ENCODE measurements at regions not wholly inside any gene's neighbourhood (a gene's known extent, or its start where the extent isn't known, plus 50 kb on each side); places are given as distances from the start of the nearest gene placed in this dataset.

DNA sequence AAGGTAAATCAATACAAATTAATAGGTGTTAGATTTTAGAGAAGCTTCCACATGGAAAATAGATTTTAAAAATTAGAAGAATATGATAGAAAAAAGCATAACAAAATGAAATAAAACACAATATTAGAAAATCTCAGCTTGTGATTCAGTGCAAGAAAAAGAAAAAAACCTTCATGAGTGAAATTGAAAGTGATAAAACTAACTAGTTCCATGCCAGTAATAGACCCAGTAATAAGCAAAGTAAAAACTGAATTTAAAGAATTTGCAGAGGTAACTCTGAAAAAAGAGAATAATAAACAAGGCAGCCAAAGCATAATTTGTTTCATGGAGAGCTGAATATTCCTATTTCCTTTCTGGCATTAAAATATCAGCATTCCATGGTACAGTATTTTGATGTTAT lies 174.3 kb upstream of the TENM3 start:
- H3K4me3 Mint-ChIP-seq = no peak overlapping the region
- H3K27me3 Mint-ChIP-seq = no peaks in the 10 kb centered on the region
- no peaks in the 10 kb centered on the region for H3K4me1 Mint-ChIP-seq (ENCODE audit: low read depth in 2 of 2)
- no peak overlapping the region for H3K27ac Mint-ChIP-seq
- ATAC-seq (replicated peaks) (no peak), DNase-seq (no peak)
- peaks cover 0 to 7% of the 10 kb centered on the region in 2 donors for H3K9me3 Mint-ChIP-seq
- H3K36me3 Mint-ChIP-seq (ENCODE audit: insufficient read depth) = no peaks in the 10 kb centered on the region

DNA sequence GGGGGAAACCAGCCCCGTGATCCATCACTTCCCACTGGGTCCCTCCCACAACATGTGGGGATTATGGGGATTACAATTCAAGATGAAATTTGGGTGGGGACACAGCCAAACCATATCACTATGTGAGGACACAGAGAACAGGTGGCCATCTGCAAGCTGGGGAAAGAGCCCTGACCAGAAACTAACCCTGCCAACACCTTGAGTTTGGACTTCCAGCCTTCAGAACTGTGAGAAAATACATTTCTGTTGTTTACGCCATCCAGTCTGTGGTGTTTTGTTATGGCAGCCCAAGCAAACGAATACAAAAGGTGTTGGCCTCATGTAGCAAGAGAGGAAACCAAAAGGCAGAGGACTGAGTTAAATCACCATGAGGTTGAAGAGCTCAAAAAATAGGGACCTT lies 169.9 kb upstream of the TENM3 start:
- Mint-ChIP-seq H3K36me3 (ENCODE audit: insufficient read depth) (no peaks in the 10 kb centered on the region), H3K27me3 (no peaks in the 10 kb centered on the region), H3K4me1 (ENCODE audit: low read depth in 2 of 2) (no peaks in the 10 kb centered on the region), H3K27ac (no peak overlapping the region), H3K9me3 (peaks cover 0 to 11% of the 10 kb centered on the region in 2 donors), H3K4me3 (no peak overlapping the region)
- no peak for DNase-seq
- ATAC-seq (replicated peaks) = no peak

DNA sequence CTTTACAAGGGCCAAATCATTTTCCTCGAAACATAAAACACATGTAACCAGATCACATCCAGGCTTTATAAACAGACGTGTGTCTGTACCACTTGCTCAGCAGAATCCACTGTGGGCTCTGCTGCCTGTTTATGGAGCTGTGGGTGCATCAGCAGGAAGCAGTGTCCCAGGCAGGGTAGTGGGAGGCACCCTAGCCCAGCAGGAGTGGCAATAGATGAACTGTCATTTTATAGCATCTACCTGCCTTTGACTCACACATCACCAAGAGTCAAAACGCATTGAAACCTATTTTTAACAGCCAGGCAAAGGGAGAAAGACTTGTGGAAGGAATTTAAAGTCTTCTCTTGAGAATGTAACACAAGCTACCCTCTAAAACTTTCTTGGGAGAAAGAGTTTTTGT lies 169.1 kb upstream of the TENM3 start:
- Mint-ChIP-seq H3K9me3 (peaks cover 0 to 11% of the 10 kb centered on the region in 2 donors), H3K4me1 (ENCODE audit: low read depth in 2 of 2) (no peaks in the 10 kb centered on the region), H3K4me3 (no peak overlapping the region), H3K27ac (no peak overlapping the region), H3K36me3 (ENCODE audit: insufficient read depth) (no peaks in the 10 kb centered on the region), H3K27me3 (no peaks in the 10 kb centered on the region)
- ATAC-seq (replicated peaks) (no peak), DNase-seq (no peak)

DNA sequence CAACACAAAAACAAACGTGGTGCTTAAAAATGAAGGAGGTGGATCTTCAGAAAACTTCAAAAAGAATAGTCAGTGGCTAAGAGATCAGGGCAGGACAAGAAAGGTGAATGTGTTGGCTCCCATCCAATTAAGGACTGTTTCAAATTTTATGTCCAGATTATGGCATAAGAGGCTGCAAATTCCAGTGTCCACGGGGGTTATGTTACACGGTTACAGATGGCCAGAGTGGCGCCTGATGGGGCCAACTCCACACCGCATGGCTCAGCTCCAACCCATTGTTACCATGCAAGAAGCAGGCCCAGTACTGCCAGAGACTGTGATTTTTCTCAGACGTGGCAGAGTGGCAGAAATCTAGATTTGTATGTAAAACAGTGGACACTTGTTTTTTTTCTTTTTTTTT lies 168.4 kb upstream of the TENM3 start:
- DNase-seq (no peak), ATAC-seq (replicated peaks) (no peak)
- H3K9me3 Mint-ChIP-seq = peaks cover 0 to 9% of the 10 kb centered on the region in 2 donors
- no peak overlapping the region for H3K27ac Mint-ChIP-seq
- no peaks in the 10 kb centered on the region for H3K4me1 Mint-ChIP-seq (ENCODE audit: low read depth in 2 of 2)
- no peaks in the 10 kb centered on the region for H3K27me3 Mint-ChIP-seq
- no peaks in the 10 kb centered on the region for H3K36me3 Mint-ChIP-seq (ENCODE audit: insufficient read depth)
- no peak overlapping the region for H3K4me3 Mint-ChIP-seq

DNA sequence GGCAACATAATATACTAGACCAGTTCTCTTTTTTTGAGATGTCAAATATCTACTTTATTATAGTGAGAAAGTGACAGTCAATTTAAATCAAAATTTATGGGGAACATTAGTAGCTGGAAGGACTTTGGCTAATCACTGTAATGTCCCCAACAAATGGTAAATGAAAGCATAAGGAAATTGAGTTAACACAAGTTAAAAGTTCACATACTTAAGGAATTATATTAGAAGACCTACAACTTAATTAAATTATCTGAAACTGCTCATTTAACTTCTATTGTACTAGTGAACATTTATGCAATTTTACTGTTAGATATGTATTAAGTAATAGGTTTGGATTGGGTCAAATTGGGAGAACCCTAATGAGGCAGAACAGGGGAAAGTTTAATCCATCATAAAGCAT lies 160.3 kb upstream of the TENM3 start:
- Mint-ChIP-seq H3K9me3 (no peaks in the 10 kb centered on the region), H3K27ac (no peak overlapping the region), H3K36me3 (ENCODE audit: insufficient read depth) (no peaks in the 10 kb centered on the region), H3K4me1 (ENCODE audit: low read depth in 2 of 2) (no peaks in the 10 kb centered on the region), H3K4me3 (no peak overlapping the region), H3K27me3 (no peaks in the 10 kb centered on the region)
- ATAC-seq (replicated peaks) (no peak), DNase-seq (no peak)

DNA sequence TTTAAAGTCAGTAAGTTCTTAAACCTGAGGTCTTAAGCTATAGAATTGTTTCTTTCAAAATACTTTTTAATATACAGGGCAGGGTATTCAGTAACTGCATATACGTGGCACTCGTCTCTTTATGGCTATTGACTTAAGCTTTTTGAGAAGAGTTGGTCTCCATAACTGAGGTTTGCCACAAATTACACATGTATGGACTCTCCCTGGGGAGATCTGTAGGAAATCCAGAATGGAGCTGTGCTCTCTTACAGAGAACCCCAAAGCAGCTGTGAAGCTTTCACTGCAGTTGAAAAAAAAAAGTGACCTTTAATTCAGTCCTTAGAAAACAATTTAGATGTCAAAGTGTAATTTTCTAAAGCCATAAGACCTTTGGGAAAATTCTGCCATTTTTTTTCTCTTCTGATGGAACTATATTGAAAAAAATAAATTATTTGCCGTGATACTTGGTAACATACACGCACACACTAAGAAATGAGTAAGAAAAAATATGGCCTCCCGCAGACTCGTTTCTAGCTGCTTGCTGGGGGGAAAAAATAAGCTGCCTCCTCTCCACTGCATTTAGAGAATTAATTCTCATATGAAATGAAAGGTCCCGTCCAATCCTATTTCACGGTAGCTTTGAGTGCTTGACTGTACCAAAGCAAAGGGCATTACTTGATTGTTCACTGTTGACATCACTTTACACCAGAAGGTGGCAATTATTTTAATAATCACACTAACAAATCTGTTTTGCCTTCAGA lies 159.4 kb upstream of the TENM3 start:
- H3K9me3 Mint-ChIP-seq = no peaks in the 10 kb centered on the region
- H3K27ac Mint-ChIP-seq = no peak overlapping the region
- no peak overlapping the region for H3K4me3 Mint-ChIP-seq
- no peaks in the 10 kb centered on the region for H3K27me3 Mint-ChIP-seq
- H3K36me3 Mint-ChIP-seq (ENCODE audit: insufficient read depth) = no peaks in the 10 kb centered on the region
- ATAC-seq (replicated peaks) (no peak), DNase-seq (no peak)
- H3K4me1 Mint-ChIP-seq (ENCODE audit: low read depth in 2 of 2) = no peaks in the 10 kb centered on the region

DNA sequence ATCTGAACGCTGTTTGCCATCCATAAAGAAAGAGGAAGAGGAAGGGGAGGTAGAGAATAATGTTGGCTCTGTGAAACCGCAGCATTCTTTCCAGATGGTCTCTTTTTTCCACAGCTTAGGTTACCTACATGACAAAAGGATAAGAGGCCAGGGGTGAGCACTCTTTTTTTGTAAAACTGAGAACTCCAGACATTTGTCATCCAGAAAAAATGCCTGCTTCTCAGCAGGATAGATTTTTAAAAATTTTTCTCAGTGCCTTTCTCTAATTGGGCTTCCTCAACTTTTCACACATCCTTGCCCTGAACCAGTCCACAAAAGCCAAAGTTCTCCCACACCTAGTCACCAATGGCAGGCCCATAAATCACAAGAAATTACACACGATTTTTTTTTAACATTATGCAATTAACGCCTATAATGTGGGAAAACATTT lies 158.1 kb upstream of the TENM3 start:
- no peak for DNase-seq
- no peak for ATAC-seq (replicated peaks)
- Mint-ChIP-seq H3K4me3 (no peak overlapping the region), H3K27ac (no peak overlapping the region), H3K9me3 (no peaks in the 10 kb centered on the region), H3K36me3 (ENCODE audit: insufficient read depth) (no peaks in the 10 kb centered on the region), H3K4me1 (ENCODE audit: low read depth in 2 of 2) (no peaks in the 10 kb centered on the region), H3K27me3 (no peaks in the 10 kb centered on the region)

DNA sequence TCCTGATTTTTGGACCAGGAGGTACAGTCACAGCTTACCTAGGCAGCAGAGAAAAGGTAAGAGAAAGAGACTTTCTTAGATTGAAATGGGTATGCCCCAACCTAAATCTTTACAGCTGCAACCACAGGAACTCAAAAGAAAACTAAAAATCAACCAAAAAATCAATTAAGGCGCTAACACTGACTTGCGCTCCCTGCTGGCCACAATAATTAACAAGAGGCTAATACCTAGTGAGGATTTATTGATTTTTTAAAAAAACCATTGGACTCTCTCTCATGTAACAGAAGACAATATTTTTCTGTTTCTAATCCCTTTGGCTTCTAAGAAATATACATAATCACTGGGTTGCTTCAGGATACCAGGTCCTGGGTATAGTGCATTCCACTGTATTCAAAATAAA lies 153.9 kb upstream of the TENM3 start:
- Mint-ChIP-seq H3K4me1 (ENCODE audit: low read depth in 2 of 2) (no peaks in the 10 kb centered on the region), H3K9me3 (peaks cover 1 to 4% of the 10 kb centered on the region in 2 donors), H3K4me3 (no peak overlapping the region), H3K27me3 (no peaks in the 10 kb centered on the region), H3K36me3 (ENCODE audit: insufficient read depth) (no peaks in the 10 kb centered on the region), H3K27ac (no peak overlapping the region)
- ATAC-seq (replicated peaks) = no peak
- DNase-seq = no peak

DNA sequence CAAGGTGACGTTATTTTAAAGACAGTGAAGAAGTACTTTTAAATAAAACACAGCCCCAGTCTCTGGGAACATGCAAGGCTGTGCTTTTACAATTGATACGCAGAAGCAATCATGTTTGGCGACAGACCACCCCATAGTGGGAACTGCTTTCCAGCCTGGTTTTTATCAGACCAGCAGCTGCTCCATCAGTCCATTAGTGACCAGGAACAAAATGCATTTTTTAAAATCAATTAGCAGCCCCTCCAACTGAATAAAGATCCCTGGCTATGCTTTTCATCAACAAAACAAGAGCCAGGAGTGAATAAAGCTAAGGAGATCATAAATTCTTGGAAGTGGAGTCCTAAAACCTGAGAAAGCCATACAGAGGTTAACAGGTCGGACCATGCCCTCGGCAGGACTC lies 153.0 kb upstream of the TENM3 start:
- Mint-ChIP-seq H3K4me3 (no peak overlapping the region), H3K36me3 (ENCODE audit: insufficient read depth) (no peaks in the 10 kb centered on the region), H3K4me1 (ENCODE audit: low read depth in 2 of 2) (no peaks in the 10 kb centered on the region), H3K27me3 (no peaks in the 10 kb centered on the region), H3K27ac (no peak overlapping the region), H3K9me3 (peaks cover 8% of the 10 kb centered on the region in 2 donors)
- ATAC-seq (replicated peaks) (no peak), DNase-seq (no peak)

DNA sequence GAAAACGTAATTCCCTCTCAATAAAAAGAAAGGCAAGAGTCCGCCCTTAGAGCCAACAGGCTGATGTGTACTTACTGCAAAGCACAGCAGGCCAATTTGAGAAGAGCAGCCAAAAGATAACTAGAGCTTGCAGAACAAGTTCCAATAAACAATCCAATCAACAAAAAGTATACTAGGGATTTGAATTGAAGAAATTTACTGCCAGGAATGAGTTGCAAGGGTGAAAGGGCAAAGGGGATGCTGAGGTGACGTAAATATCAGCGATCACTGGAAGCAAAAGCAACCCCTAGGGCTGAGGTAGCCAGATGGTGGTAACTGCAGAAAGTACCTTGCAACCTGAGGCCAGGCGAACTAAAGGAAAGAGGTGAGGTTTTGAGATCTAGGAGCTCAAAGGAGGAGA lies 152.1 kb upstream of the TENM3 start:
- DNase-seq (no peak), ATAC-seq (replicated peaks) (no peak)
- Mint-ChIP-seq H3K4me1 (ENCODE audit: low read depth in 2 of 2) (no peaks in the 10 kb centered on the region), H3K36me3 (ENCODE audit: insufficient read depth) (no peaks in the 10 kb centered on the region), H3K27me3 (no peaks in the 10 kb centered on the region), H3K4me3 (no peak overlapping the region), H3K9me3 (peaks cover 8 to 10% of the 10 kb centered on the region in 2 donors), H3K27ac (no peak overlapping the region)

DNA sequence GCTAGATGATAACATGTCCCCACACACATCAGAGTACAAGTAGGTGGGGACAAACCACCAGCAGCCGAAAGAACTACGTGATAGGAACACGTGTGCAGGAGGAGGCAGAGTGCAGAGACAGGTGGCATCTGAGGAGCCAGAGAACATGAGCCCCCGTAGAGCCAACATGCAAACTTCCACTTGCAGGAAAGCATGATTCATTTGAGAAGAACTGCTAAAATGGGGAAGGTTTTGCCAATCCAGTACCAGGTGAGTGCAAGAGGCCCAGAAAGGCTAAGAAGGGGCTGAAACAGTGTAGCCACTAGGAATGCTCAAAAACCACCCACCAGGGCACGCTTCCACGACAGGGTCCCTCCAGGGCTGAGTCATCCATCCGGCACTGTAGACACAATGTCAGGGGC lies 149.8 kb upstream of the TENM3 start:
- Mint-ChIP-seq H3K9me3 (peaks cover 8 to 10% of the 10 kb centered on the region in 2 donors), H3K36me3 (ENCODE audit: insufficient read depth) (no peaks in the 10 kb centered on the region), H3K27me3 (no peaks in the 10 kb centered on the region), H3K27ac (no peak overlapping the region), H3K4me1 (ENCODE audit: low read depth in 2 of 2) (no peaks in the 10 kb centered on the region), H3K4me3 (no peak overlapping the region)
- DNase-seq (no peak), ATAC-seq (replicated peaks) (no peak)

DNA sequence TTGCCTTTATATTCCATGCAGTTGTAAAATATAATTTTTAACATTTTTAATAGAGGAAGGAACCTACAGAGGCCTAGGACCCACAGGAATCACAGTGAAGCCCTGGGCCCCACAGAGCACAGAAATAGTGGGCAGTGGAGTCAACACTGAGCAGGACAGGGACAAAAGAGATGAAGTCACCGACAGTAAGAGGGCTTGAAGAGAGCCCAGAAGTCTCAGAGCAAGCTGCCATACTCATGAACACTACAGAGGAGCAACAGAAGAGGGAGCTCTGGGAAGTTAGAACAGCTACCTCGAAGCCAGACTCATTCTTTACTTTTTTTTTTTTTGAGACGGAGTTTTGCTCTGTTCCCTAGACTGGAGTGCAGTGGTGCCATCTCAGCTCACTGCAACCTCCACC lies 149.3 kb upstream of the TENM3 start:
- Mint-ChIP-seq H3K27ac (no peak overlapping the region), H3K9me3 (peaks cover 8 to 10% of the 10 kb centered on the region in 2 donors), H3K4me3 (no peak overlapping the region), H3K36me3 (ENCODE audit: insufficient read depth) (no peaks in the 10 kb centered on the region), H3K4me1 (ENCODE audit: low read depth in 2 of 2) (no peaks in the 10 kb centered on the region), H3K27me3 (no peaks in the 10 kb centered on the region)
- no peak for ATAC-seq (replicated peaks)
- no peak for DNase-seq

DNA sequence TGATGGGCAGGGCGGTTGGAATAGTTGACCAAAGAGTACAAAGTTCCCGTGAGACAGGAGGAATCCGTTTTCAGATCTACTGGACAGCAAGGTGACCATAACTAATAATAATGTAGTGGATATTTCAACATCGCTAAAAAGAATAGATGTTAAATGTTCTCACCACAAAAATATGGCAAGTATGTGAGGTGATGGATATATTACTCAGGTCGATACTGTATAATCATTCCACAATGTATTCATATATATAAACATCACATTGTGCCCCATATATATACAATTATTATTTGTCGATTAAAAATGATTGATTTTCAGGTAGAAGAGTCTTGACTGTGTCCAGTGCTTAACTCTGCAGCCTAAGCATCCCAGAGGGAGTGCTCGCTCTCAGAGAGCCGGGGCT lies 141.6 kb upstream of the TENM3 start:
- Mint-ChIP-seq H3K4me1 (ENCODE audit: low read depth in 2 of 2) (no peaks in the 10 kb centered on the region), H3K9me3 (peaks cover 0 to 4% of the 10 kb centered on the region in 2 donors), H3K36me3 (ENCODE audit: insufficient read depth) (no peaks in the 10 kb centered on the region), H3K27ac (no peak overlapping the region), H3K4me3 (no peak overlapping the region), H3K27me3 (no peaks in the 10 kb centered on the region)
- no peak for DNase-seq
- ATAC-seq (replicated peaks) = no peak

DNA sequence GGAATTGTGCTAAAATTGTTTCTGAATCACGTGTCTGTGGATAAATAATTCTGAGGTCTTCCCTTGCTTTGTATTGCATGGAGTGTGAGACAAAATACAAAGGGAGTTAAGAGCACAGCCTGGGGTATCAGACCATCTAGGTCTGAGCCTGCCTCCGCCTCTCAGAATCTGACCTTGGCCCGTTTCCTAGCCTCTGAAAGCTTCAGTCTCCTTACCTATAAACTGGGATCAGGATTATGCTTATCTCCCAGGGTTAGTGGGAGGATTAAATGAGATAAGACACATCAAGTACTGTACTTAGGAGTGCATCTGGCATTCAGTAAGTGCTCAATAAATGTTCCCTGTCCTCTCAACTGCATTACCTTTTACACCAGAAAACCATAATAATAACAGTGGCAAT lies 140.6 kb upstream of the TENM3 start:
- Mint-ChIP-seq H3K4me1 (ENCODE audit: low read depth in 2 of 2) (no peaks in the 10 kb centered on the region), H3K27ac (no peak overlapping the region), H3K27me3 (no peaks in the 10 kb centered on the region), H3K4me3 (no peak overlapping the region), H3K36me3 (ENCODE audit: insufficient read depth) (no peaks in the 10 kb centered on the region), H3K9me3 (peaks cover 0 to 4% of the 10 kb centered on the region in 2 donors)
- ATAC-seq (replicated peaks) (no peak), DNase-seq (no peak)

All from effector memory CD8-positive, alpha-beta T cell (primary cell).